ENCODE measurements at regions not wholly inside any gene's neighbourhood (a gene's known extent, or its start where the extent isn't known, plus 50 kb on each side); places are given as distances from the start of the nearest gene placed in this dataset.

- no peak overlapping the region for H3K4me3 ChIP-seq
- peaks cover 0 to under 1% (median 0%) of the 10 kb centered on the region in 8 donors for H3K9me3 ChIP-seq
- intact Hi-C loops (cut with DNase I; ENCODE audit: low total_unique reads): no loop called here
- 85 to 91% (median 88%) methylated on average over 14 of the region's 14 CpGs for WGBS, 5 donors
- H3K27me3 ChIP-seq (replicated peaks in 1 of 7): peaks cover 0 to 68% (median 5%) of the 10 kb centered on the region in 7 donors
- no peaks in the 10 kb centered on the region for H3K4me1 ChIP-seq
- DNase-seq: no peak
- H3K36me3 ChIP-seq: no peaks in the 10 kb centered on the region
- H3K27ac ChIP-seq: no peak overlapping the region
- TF ChIP-seq POLR2AphosphoS5 (IDR thresholded peaks at IDR 0.05) (no peak), CTCF (IDR thresholded peaks at IDR 0.05 in 8 of 11, conservative IDR thresholded peaks at IDR 0.05 in 3 of 11) (no peak), POLR2A (IDR thresholded peaks at IDR 0.05) (no peak)
Observed at GRCh38 chr1:38686167-38686926, 173.2 kb downstream of the RRAGC start.

GRCh38 chr1:38685388-38685787 lies 174.2 kb downstream of the RRAGC start:
- 66 to 81% (median 70%) methylated on average over 6 of the region's 6 CpGs for WGBS, 5 donors
- peaks cover 0 to 67% (median 3%) of the 10 kb centered on the region in 7 donors for H3K27me3 ChIP-seq (replicated peaks in 1 of 7)
- intact Hi-C loops (cut with DNase I; ENCODE audit: low total_unique reads): no loop called here

GRCh38 chr1:38680801-38681510 lies 178.6 kb downstream of the RRAGC start:
- 31 to 43% (median 38%) methylated on average over 5 of the region's 5 CpGs for WGBS, 5 donors
- H3K4me1 ChIP-seq: no peaks in the 10 kb centered on the region
- no peak for DNase-seq
- TF ChIP-seq POLR2A (IDR thresholded peaks at IDR 0.05) (no peak), CTCF (IDR thresholded peaks at IDR 0.05 in 8 of 11, conservative IDR thresholded peaks at IDR 0.05 in 3 of 11) (no peak), POLR2AphosphoS5 (IDR thresholded peaks at IDR 0.05) (no peak)
- intact Hi-C loops (cut with DNase I; ENCODE audit: low total_unique reads): no loop called here
- no peak overlapping the region for H3K27ac ChIP-seq
- H3K4me3 ChIP-seq: no peak overlapping the region
- H3K9me3 ChIP-seq: no peaks in the 10 kb centered on the region
- H3K36me3 ChIP-seq: no peaks in the 10 kb centered on the region
- peaks cover 0 to 29% (median 0%) of the 10 kb centered on the region in 7 donors for H3K27me3 ChIP-seq (replicated peaks in 1 of 7)

More at GRCh38 chr1:38685388-38685787, 174.2 kb downstream of the RRAGC start:
- Histone ChIP-seq H3K36me3 (no peaks in the 10 kb centered on the region), H3K27ac (no peak overlapping the region), H3K9me3 (no peaks in the 10 kb centered on the region), H3K4me3 (no peak overlapping the region), H3K4me1 (no peaks in the 10 kb centered on the region)
- TF ChIP-seq POLR2AphosphoS5 (IDR thresholded peaks at IDR 0.05): no peak
- TF ChIP-seq CTCF (IDR thresholded peaks at IDR 0.05 in 8 of 11, conservative IDR thresholded peaks at IDR 0.05 in 3 of 11): no peak
- no peak for TF ChIP-seq POLR2A (IDR thresholded peaks at IDR 0.05)
- no peak for DNase-seq

GRCh38 chr1:38677756-38678155 lies 181.8 kb downstream of the RRAGC start:
- no peak overlapping the region for H3K4me3 ChIP-seq
- H3K27ac ChIP-seq: no peak overlapping the region
- H3K9me3 ChIP-seq: no peaks in the 10 kb centered on the region
- 68 to 84% (median 75%) methylated on average over 2 of the region's 2 CpGs for WGBS, 5 donors
- peaks cover 0 to 2% (median 0%) of the 10 kb centered on the region in 7 donors for H3K27me3 ChIP-seq (replicated peaks in 1 of 7)
- no peak for TF ChIP-seq POLR2AphosphoS5 (IDR thresholded peaks at IDR 0.05)
- TF ChIP-seq CTCF (IDR thresholded peaks at IDR 0.05 in 8 of 11, conservative IDR thresholded peaks at IDR 0.05 in 3 of 11): no peak
- TF ChIP-seq POLR2A (IDR thresholded peaks at IDR 0.05): no peak
- no peak for DNase-seq
- intact Hi-C loops (cut with DNase I; ENCODE audit: low total_unique reads): no loop called here
- no peaks in the 10 kb centered on the region for H3K36me3 ChIP-seq
- H3K4me1 ChIP-seq: no peaks in the 10 kb centered on the region

Measured in spleen (tissue), 11 donors.